H1 (cell line): ENCODE measurements at regions not wholly inside any gene's neighbourhood (a gene's known extent, or its start where the extent isn't known, plus 50 kb on each side); places are given as distances from the start of the nearest gene placed in this dataset.

Experiments
- EP300 ChIP-seq, 2 experiments: IDR thresholded peaks; 1 replicate in 1 of 2; 2 replicates in 1 of 2; pipeline ENCODE4 v1.6.1; 2011 to 2012; ENCODE audit warnings: low read depth in 2 of 2, low read length in 2 of 2, mild to moderate bottlenecking in 2 of 2, borderline replicate concordance in 1 of 2, inconsistent platforms in 1 of 2, moderate library complexity in 1 of 2
- EZH2 ChIP-seq: fragments of 200-600 bp; sonication (generic); IDR thresholded peaks from 2 replicates; pipeline ENCODE4 v1.7.1; 2012; ENCODE audit warnings: low read depth, mild to moderate bottlenecking, moderate library complexity, low read length, inconsistent platforms; ENCODE audit not compliant: severe bottlenecking
- JUND ChIP-seq: IDR thresholded peaks from 2 replicates; pipeline ENCODE4 v1.6.1; 2011; ENCODE audit warnings: mild to moderate bottlenecking, improper control_type of control experiment, low read length
- MAFK ChIP-seq: IDR thresholded peaks from 2 replicates; pipeline ENCODE4 v1.6.1; 2012; ENCODE audit warnings: low read depth, mild to moderate bottlenecking, improper control_type of control experiment, low read length
- POLR2AphosphoS5 ChIP-seq: IDR thresholded peaks from 2 replicates; pipeline ENCODE4 v1.6.1; 2011; ENCODE audit warnings: low read depth, low read length
- RAD21 ChIP-seq, 2 experiments: IDR thresholded peaks in 1 of 2; conservative IDR thresholded peaks in 1 of 2; 2 replicates each; pipeline ENCODE4 v1.6.1; 2011; ENCODE audit warnings: low read depth in 2 of 2, low read length in 2 of 2, improper control_type of control experiment in 1 of 2, inconsistent platforms in 1 of 2, mild to moderate bottlenecking in 1 of 2, moderate library complexity in 1 of 2
- RXRA ChIP-seq: IDR thresholded peaks from 2 replicates; pipeline ENCODE4 v1.6.1; 2011; ENCODE audit warnings: low read depth, mild to moderate bottlenecking, low read length, moderate library complexity; ENCODE audit not compliant: insufficient read depth
- SP4 ChIP-seq: IDR thresholded peaks from 2 replicates; pipeline ENCODE4 v1.6.1; 2012; ENCODE audit warnings: low read length, inconsistent platforms
- SUZ12 ChIP-seq: fragments of 200-600 bp; sonication (generic); IDR thresholded peaks from 2 replicates; pipeline ENCODE4 v1.6.1; 2012; ENCODE audit warnings: mild to moderate bottlenecking, inconsistent platforms, low read length, moderate library complexity, mixed read lengths
- TEAD4 ChIP-seq: IDR thresholded peaks from 2 replicates; pipeline ENCODE4 v1.6.1; 2012; ENCODE audit warnings: low read depth, low read length, inconsistent platforms, mixed read lengths
- USF2 ChIP-seq: IDR thresholded peaks from 2 replicates; pipeline ENCODE4 v1.6.1; 2011; ENCODE audit warnings: low read length, improper control_type of control experiment
- TF ChIP-seq, protein P1 (sequence below): IDR thresholded peaks from 2 replicates; pipeline ENCODE4 v1.6.1; 2012; ENCODE audit warnings: inconsistent platforms
- TF ChIP-seq, protein P2 (sequence below), 3 experiments: IDR thresholded peaks; 1 replicate in 2 of 3; 2 replicates in 1 of 3; pipeline versions ENCODE4 v1.5.1 to v1.6.1; 2011; ENCODE audit warnings: low read length in 3 of 3, mild to moderate bottlenecking in 3 of 3, inconsistent platforms in 2 of 3, low read depth in 1 of 3, moderate library complexity in 1 of 3; ENCODE audit not compliant: insufficient read depth in 1 of 3; ENCODE audit errors: control extremely low read depth in 1 of 3

GRCh38 chr6:94494500-94494899, 1075.1 kb upstream of the EPHA7 start:
- TF ChIP-seq TEAD4 (no peak), MAFK (no peak), JUND (no peak), POLR2AphosphoS5 (no peak), SP4 (no peak), RXRA (no peak), EP300 (IDR thresholded peaks at IDR 0.05; ENCODE audit: borderline replicate concordance in 1 of 2, low read depth in 2 of 2, low read length in 2 of 2) (no peak), USF2 (no peak), RAD21 (IDR thresholded peaks at IDR 0.05 in 1 of 2, conservative IDR thresholded peaks at IDR 0.05 in 1 of 2; ENCODE audit: low read depth in 2 of 2, low read length in 2 of 2) (no peak), EZH2 (no peak), SUZ12 (no peak)
- TF ChIP-seq, protein P1, sequence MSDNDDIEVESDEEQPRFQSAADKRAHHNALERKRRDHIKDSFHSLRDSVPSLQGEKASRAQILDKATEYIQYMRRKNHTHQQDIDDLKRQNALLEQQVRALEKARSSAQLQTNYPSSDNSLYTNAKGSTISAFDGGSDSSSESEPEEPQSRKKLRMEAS: no peak
- TF ChIP-seq, protein P2, sequence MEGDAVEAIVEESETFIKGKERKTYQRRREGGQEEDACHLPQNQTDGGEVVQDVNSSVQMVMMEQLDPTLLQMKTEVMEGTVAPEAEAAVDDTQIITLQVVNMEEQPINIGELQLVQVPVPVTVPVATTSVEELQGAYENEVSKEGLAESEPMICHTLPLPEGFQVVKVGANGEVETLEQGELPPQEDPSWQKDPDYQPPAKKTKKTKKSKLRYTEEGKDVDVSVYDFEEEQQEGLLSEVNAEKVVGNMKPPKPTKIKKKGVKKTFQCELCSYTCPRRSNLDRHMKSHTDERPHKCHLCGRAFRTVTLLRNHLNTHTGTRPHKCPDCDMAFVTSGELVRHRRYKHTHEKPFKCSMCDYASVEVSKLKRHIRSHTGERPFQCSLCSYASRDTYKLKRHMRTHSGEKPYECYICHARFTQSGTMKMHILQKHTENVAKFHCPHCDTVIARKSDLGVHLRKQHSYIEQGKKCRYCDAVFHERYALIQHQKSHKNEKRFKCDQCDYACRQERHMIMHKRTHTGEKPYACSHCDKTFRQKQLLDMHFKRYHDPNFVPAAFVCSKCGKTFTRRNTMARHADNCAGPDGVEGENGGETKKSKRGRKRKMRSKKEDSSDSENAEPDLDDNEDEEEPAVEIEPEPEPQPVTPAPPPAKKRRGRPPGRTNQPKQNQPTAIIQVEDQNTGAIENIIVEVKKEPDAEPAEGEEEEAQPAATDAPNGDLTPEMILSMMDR (IDR thresholded peaks at IDR 0.05; ENCODE audit: control extremely low read depth in 1 of 3, insufficient read depth in 1 of 3, low read depth in 1 of 3, low read length in 3 of 3): no peak
